ENCODE measurements at regions not wholly inside any gene's neighbourhood (a gene's known extent, or its start where the extent isn't known, plus 50 kb on each side); places are given as distances from the start of the nearest gene placed in this dataset.

DNA sequence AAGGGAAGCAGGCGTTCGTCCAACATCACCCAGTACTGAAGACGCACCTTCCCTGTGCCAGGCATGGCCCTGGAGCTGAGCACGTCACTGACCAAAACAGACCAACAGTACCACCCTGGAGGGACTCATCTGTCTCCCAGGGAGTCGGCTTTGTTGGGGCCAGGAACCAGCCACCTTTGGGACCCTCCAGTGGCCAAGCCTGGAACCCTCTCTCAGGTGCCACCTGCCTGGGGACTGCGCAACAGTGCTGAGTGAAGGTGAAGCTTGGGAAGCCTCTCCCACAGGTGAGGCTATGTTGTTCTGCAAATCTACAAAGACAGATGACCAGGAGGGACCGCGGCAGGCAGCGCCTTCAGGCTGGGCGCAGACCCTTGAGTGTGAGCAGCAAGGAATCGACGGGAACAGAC is 91.4 kb upstream of the OTOS start:
- no peak for TF ChIP-seq POLR2A (IDR thresholded peaks at IDR 0.05; ENCODE audit: low read depth, low read length)
- no peak for TF ChIP-seq TAF1 (IDR thresholded peaks at IDR 0.05; ENCODE audit: low read depth, low read length)
- TF ChIP-seq POLR2AphosphoS5 (IDR thresholded peaks at IDR 0.05; ENCODE audit: low read depth, low read length): no peak
- no peak for TF ChIP-seq SPI1 (IDR thresholded peaks at IDR 0.05; ENCODE audit: low read depth, low read length)
- TF ChIP-seq PAX5 (IDR thresholded peaks at IDR 0.05; ENCODE audit: insufficient read depth, low read length, severe bottlenecking): no peak
